ENCODE measurements at regions not wholly inside any gene's neighbourhood (a gene's known extent, or its start where the extent isn't known, plus 50 kb on each side); places are given as distances from the start of the nearest gene placed in this dataset.

DNA sequence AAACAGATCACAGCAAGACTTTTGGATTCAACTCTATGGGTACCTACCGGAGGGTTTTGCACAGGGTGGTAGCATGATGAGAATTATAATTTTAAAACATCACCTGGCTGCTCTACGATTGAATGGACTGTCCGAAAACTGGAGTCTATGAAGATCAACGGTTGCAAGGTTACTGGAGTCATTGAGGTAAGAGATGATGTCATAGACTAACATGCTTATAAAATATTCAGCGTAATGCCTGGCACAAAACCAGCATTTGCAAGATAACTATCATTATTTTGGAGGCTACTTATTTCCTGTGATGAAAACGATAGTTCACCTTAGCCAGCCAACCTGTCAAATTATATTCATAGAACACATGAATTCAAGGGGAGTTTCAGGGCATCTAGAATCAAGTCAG is 580.6 kb upstream of the TBX3 start:
- ATAC-seq = no peak

DNA sequence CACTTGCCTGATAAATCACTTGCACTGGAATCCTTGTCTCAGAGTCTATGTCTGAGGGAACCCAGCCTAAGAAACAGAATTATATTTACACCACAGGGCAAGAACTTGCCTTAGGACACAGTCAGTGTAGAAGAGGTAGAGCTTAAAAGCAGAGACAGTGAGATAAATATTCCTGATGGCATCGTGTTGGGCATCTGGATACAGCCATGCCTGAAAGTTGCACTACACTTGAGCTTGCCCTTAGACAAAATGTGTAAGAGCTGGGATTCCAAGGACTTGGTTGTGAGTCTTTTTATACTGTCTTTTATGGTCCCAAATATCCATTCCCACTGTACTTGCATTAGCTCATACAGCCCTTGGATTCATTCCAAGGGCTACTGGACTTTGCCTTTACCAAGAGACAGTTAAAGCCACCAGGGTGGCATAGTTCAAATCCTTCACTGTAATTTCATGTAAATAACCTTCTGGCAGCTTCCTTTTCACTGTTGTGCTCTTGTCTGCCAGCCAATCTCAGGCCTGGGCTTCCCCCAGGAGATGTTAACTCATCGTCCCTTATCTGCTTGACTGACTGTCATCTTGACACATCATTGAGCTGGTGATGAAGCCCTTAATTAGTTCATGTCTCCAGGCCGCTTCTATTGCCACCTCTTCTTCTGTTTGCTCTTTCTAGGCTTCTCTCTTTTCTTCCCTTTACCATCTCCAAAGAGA is 577.9 kb upstream of the TBX3 start:
- ATAC-seq = no peak
- TF ChIP-seq ZNF8 (CRISPR knock-in tag; IDR thresholded peaks at IDR 0.05) (no peak), ZNF70 (CRISPR knock-in tag; IDR thresholded peaks at IDR 0.05) (no peak), ISL1 (CRISPR knock-in tag; IDR thresholded peaks at IDR 0.05) (no peak), ESRRG (CRISPR knock-in tag; IDR thresholded peaks at IDR 0.05) (no peak), ZFP3 (CRISPR knock-in tag; IDR thresholded peaks at IDR 0.05) (no peak), OSR1 (CRISPR knock-in tag; IDR thresholded peaks at IDR 0.05) (no peak), PPARA (CRISPR knock-in tag; IDR thresholded peaks at IDR 0.05; ENCODE audit: borderline replicate concordance) (no peak), ZC3H10 (CRISPR knock-in tag; IDR thresholded peaks at IDR 0.05) (no peak), BACH2 (CRISPR knock-in tag; IDR thresholded peaks at IDR 0.05; ENCODE audit: borderline replicate concordance) (no peak)
- TF ChIP-seq, protein P1, sequence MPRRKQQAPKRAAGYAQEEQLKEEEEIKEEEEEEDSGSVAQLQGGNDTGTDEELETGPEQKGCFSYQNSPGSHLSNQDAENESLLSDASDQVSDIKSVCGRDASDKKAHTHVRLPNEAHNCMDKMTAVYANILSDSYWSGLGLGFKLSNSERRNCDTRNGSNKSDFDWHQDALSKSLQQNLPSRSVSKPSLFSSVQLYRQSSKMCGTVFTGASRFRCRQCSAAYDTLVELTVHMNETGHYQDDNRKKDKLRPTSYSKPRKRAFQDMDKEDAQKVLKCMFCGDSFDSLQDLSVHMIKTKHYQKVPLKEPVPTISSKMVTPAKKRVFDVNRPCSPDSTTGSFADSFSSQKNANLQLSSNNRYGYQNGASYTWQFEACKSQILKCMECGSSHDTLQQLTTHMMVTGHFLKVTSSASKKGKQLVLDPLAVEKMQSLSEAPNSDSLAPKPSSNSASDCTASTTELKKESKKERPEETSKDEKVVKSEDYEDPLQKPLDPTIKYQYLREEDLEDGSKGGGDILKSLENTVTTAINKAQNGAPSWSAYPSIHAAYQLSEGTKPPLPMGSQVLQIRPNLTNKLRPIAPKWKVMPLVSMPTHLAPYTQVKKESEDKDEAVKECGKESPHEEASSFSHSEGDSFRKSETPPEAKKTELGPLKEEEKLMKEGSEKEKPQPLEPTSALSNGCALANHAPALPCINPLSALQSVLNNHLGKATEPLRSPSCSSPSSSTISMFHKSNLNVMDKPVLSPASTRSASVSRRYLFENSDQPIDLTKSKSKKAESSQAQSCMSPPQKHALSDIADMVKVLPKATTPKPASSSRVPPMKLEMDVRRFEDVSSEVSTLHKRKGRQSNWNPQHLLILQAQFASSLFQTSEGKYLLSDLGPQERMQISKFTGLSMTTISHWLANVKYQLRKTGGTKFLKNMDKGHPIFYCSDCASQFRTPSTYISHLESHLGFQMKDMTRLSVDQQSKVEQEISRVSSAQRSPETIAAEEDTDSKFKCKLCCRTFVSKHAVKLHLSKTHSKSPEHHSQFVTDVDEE (CRISPR knock-in tag; IDR thresholded peaks at IDR 0.05) = no peak
- TF ChIP-seq, protein P2, sequence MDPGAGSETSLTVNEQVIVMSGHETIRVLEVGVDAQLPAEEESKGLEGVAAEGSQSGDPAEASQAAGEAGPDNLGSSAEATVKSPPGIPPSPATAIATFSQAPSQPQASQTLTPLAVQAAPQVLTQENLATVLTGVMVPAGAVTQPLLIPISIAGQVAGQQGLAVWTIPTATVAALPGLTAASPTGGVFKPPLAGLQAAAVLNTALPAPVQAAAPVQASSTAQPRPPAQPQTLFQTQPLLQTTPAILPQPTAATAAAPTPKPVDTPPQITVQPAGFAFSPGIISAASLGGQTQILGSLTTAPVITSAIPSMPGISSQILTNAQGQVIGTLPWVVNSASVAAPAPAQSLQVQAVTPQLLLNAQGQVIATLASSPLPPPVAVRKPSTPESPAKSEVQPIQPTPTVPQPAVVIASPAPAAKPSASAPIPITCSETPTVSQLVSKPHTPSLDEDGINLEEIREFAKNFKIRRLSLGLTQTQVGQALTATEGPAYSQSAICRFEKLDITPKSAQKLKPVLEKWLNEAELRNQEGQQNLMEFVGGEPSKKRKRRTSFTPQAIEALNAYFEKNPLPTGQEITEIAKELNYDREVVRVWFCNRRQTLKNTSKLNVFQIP (CRISPR knock-in tag; IDR thresholded peaks at IDR 0.05; ENCODE audit: borderline replicate concordance, low read depth) = no peak
- TF ChIP-seq, protein P3, sequence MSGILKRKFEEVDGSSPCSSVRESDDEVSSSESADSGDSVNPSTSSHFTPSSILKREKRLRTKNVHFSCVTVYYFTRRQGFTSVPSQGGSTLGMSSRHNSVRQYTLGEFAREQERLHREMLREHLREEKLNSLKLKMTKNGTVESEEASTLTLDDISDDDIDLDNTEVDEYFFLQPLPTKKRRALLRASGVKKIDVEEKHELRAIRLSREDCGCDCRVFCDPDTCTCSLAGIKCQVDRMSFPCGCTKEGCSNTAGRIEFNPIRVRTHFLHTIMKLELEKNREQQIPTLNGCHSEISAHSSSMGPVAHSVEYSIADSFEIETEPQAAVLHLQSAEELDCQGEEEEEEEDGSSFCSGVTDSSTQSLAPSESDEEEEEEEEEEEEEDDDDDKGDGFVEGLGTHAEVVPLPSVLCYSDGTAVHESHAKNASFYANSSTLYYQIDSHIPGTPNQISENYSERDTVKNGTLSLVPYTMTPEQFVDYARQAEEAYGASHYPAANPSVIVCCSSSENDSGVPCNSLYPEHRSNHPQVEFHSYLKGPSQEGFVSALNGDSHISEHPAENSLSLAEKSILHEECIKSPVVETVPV (CRISPR knock-in tag; IDR thresholded peaks at IDR 0.05) = no peak

More for the DNA sequence above, 580.6 kb upstream of the TBX3 start:
- TF ChIP-seq CSDC2 (CRISPR knock-in tag; IDR thresholded peaks at IDR 0.05) (no peak), BACH2 (CRISPR knock-in tag; IDR thresholded peaks at IDR 0.05; ENCODE audit: borderline replicate concordance) (no peak), ARNTL (CRISPR knock-in tag; IDR thresholded peaks at IDR 0.05; ENCODE audit: borderline replicate concordance, low read depth) (no peak), ZC3H10 (CRISPR knock-in tag; IDR thresholded peaks at IDR 0.05) (no peak), ESRRG (CRISPR knock-in tag; IDR thresholded peaks at IDR 0.05) (no peak), TCF4 (CRISPR knock-in tag; IDR thresholded peaks at IDR 0.05; ENCODE audit: borderline replicate concordance) (no peak), TOX (CRISPR knock-in tag; IDR thresholded peaks at IDR 0.05; ENCODE audit: borderline replicate concordance) (no peak)
- TF ChIP-seq, protein P2 (CRISPR knock-in tag; IDR thresholded peaks at IDR 0.05; ENCODE audit: borderline replicate concordance, low read depth) = no peak
- TF ChIP-seq, protein P3 (CRISPR knock-in tag; IDR thresholded peaks at IDR 0.05) = no peak
- TF ChIP-seq, protein P1 (CRISPR knock-in tag; IDR thresholded peaks at IDR 0.05) = no peak
